Stimulated activated CD8-positive, alpha-beta memory T cell treated with anti-CD3 and anti-CD28 coated beads, Interleukin-4, amount 100 ng/mL, for 4 hours (primary cell): ENCODE measurements at regions not wholly inside any gene's neighbourhood (a gene's known extent, or its start where the extent isn't known, plus 50 kb on each side); places are given as distances from the start of the nearest gene placed in this dataset.
"Not testable (repeated sequence)": the region's sequence is repeated elsewhere in the genome, so short reads cannot be mapped to it uniquely, and the experiment has no call there.

Experiments
- DNase-seq, 2 donors: peaks; one replicate each; pipeline ENCODE4 v3.0.0-alpha.2; 2020; ENCODE audit warnings: low read depth in 2 of 2, low spot score in 1 of 2

GRCh38 chr5:135279328-135279727 lies 119.7 kb downstream of the MACROH2A1 start:
- DNase-seq, result no peak

GRCh38 chr5:135276151-135276550 lies 122.9 kb downstream of the MACROH2A1 start:
- DNase-seq, result no peak

GRCh38 chr5:135273212-135273611 lies 125.8 kb downstream of the MACROH2A1 start:
- DNase-seq, result no peak

GRCh38 chr5:135272311-135272805 lies 126.7 kb downstream of the MACROH2A1 start:
- no peak for DNase-seq

GRCh38 chr5:135271533-135272310 lies 127.3 kb downstream of the MACROH2A1 start:
- no peak for DNase-seq

GRCh38 chr5:135269931-135270421 lies 129.1 kb downstream of the MACROH2A1 start:
- DNase-seq, result no peak

- no peak for DNase-seq
These were observed 129.8 kb downstream of the MACROH2A1 start for GRCh38 chr5:135269199-135269598.

- no peak for DNase-seq
These were observed 132.1 kb downstream of the MACROH2A1 start for GRCh38 chr5:135266975-135267374.

- no peak for DNase-seq
These were observed 132.8 kb downstream of the MACROH2A1 start for GRCh38 chr5:135266303-135266635.

GRCh38 chr5:135265497-135266302 lies 133.3 kb downstream of the MACROH2A1 start:
- DNase-seq, result no peak

- DNase-seq, result no peak
These were observed 134.3 kb downstream of the MACROH2A1 start for GRCh38 chr5:135264451-135265440.

GRCh38 chr5:135263022-135263668 lies 135.9 kb downstream of the MACROH2A1 start:
- DNase-seq, result no peak

GRCh38 chr5:135262364-135262763 lies 136.7 kb downstream of the MACROH2A1 start:
- DNase-seq, result no peak

GRCh38 chr5:135260108-135260507 lies 138.9 kb downstream of the MACROH2A1 start:
- not testable (repeated sequence) for DNase-seq

- no peak for DNase-seq
These were observed 143.4 kb downstream of the MACROH2A1 start for GRCh38 chr5:135255461-135256178.

- DNase-seq, result no peak
These were observed 144.8 kb downstream of the MACROH2A1 start for GRCh38 chr5:135254183-135254582.

- no peak for DNase-seq
These were observed 145.3 kb downstream of the MACROH2A1 start for GRCh38 chr5:135253601-135254178.

- no peak for DNase-seq
These were observed 147.9 kb downstream of the MACROH2A1 start for GRCh38 chr5:135251093-135251492.

- DNase-seq, result no peak
These were observed 148.4 kb downstream of the MACROH2A1 start for GRCh38 chr5:135250671-135251070.
